GM19452 (cell line): ENCODE measurements at regions not wholly inside any gene's neighbourhood (a gene's known extent, or its start where the extent isn't known, plus 50 kb on each side); places are given as distances from the start of the nearest gene placed in this dataset.

Source experiments
- ATAC-seq: cut with Tn5 transposase; IDR thresholded peaks from one replicate; pipeline ENCODE4 v1.9.1; 2021; ENCODE audit not compliant: unreplicated experiment

GRCh38 chr13:48146122-48146521 lies 51.2 kb upstream of the MED4 start:
- ATAC-seq, result no peak
